ENCODE measurements at regions not wholly inside any gene's neighbourhood (a gene's known extent, or its start where the extent isn't known, plus 50 kb on each side); places are given as distances from the start of the nearest gene placed in this dataset.
A peak's percentile ranks its signal among the peaks of the same experiment; 100 is the strongest.

- Histone ChIP-seq H3K4me3 (ENCODE audit: low read depth in 2 of 2, low read length in 1 of 2) (no peak overlapping the region), H3K4me1 (ENCODE audit: control insufficient read depth in 1 of 2, insufficient read depth in 2 of 2, low read depth in 1 of 2, low read length in 1 of 2) (peaks cover 7 to 12% of the 10 kb centered on the region in 2 experiments; a peak in 3 of 4 replicates), H3K36me3 (replicated peaks in 1 of 2; ENCODE audit: control insufficient read depth in 1 of 2, insufficient read depth in 2 of 2, low read length in 1 of 2) (no peaks in the 10 kb centered on the region), H3K9ac (no peak overlapping the region), H2AFZ (ENCODE audit: low read depth) (peak overlapping the region; percentile 36; the same call in 1 of the 2 replicates), H3K79me2 (ENCODE audit: insufficient read depth) (no peaks in the 10 kb centered on the region), H4K20me1 (ENCODE audit: insufficient read depth) (no peaks in the 10 kb centered on the region), H3F3A (replicated peaks; ENCODE audit: insufficient read depth) (no peaks in the 10 kb centered on the region), H3K4me2 (no peak overlapping the region), H3K9me2 (no peaks in the 10 kb centered on the region), H3K27ac (ENCODE audit: low read depth in 2 of 2, low read length in 1 of 2) (peak overlapping the region in 1 of 2 experiments; percentile 39; a peak in 1 of 4 replicates), H3K27me3 (ENCODE audit: insufficient read depth) (no peaks in the 10 kb centered on the region), H3K9me3 (no peaks in the 10 kb centered on the region)
- ChIA-PET POLR2A (no interaction called here), CTCF (no interaction called here)
- DNase-seq = no peak
- TF ChIP-seq JUND (IDR thresholded peaks at IDR 0.05) = 0 out of 2 replicates have a peak, but pooled peaks have one; percentile 6
- TF ChIP-seq MXI1 (IDR thresholded peaks at IDR 0.05; ENCODE audit: low read depth, low read length) = no peak
- no peak for TF ChIP-seq SMC3 (IDR thresholded peaks at IDR 0.05; ENCODE audit: low read depth, low read length)
- no peak for TF ChIP-seq RFX5 (IDR thresholded peaks at IDR 0.05; ENCODE audit: low read length)
- no peak for TF ChIP-seq REST (IDR thresholded peaks at IDR 0.05; ENCODE audit: low read depth, low read length)
- no peak for TF ChIP-seq POLR2AphosphoS5 (IDR thresholded peaks at IDR 0.05; ENCODE audit: low read depth, low read length)
- TF ChIP-seq FOXM1 (IDR thresholded peaks at IDR 0.05; ENCODE audit: low read depth) = no peak
- peak; percentile 42; the same call in 1 of the 2 replicates for TF ChIP-seq RXRA (IDR thresholded peaks at IDR 0.05; ENCODE audit: borderline replicate concordance, low read depth)
- TF ChIP-seq EP300 (IDR thresholded peaks at IDR 0.05; ENCODE audit: borderline replicate concordance in 1 of 2, low read depth in 1 of 2, low read length in 1 of 2) = peak in 1 of 2 experiments; percentile 42; a peak in 1 of 4 replicates
- TF ChIP-seq TEAD4 (IDR thresholded peaks at IDR 0.05; ENCODE audit: borderline replicate concordance, insufficient read depth) = peak; percentile 71
- no peak for TF ChIP-seq NRF1 (IDR thresholded peaks at IDR 0.05; ENCODE audit: low read depth, low read length)
- TF ChIP-seq IRF3 (IDR thresholded peaks at IDR 0.05; ENCODE audit: low read depth, low read length) = no peak
- peak; percentile 80 for TF ChIP-seq PBX3 (IDR thresholded peaks at IDR 0.05)
- TF ChIP-seq ELF1 (IDR thresholded peaks at IDR 0.05) = no peak
- peak; percentile 72 for TF ChIP-seq TCF12 (IDR thresholded peaks at IDR 0.05)
- no peak for TF ChIP-seq SIN3A (IDR thresholded peaks at IDR 0.05; ENCODE audit: borderline replicate concordance, low read depth, low read length)
- TF ChIP-seq NFIC (IDR thresholded peaks at IDR 0.05; ENCODE audit: borderline replicate concordance) = peak; percentile 48; the same call in 1 of the 2 replicates
- 37% methylated on average over 6 of the region's 6 CpGs for WGBS (ENCODE audit: low lambda C conversion rate)
Observed at GRCh38 chr13:109874484-109875454, 88.4 kb upstream of the IRS2 start.
